GM12878 (cell line): ENCODE measurements at regions not wholly inside any gene's neighbourhood (a gene's known extent, or its start where the extent isn't known, plus 50 kb on each side); places are given as distances from the start of the nearest gene placed in this dataset.

Experiments used
- ATAC-seq: fragments of 200-7000 bp; cut with Tn5 transposase; 3 replicates; pipeline ENCODE4 v1.9.1; 2020; ENCODE audit warnings: mild to moderate bottlenecking, moderate library complexity
- BruUV-seq: library from RNA; stranded (reverse); fragments of 400-500 nt; replicated peaks from 2 replicates; lab custom pipeline; 2021; lab: Mats Ljungman, UMichigan
- CTCF ChIA-PET: fragments of 300-600 bp; sonication (Branson Sonifier 250); formaldehyde crosslinking; extraction: SDS; loops from one replicate; lab custom pipeline; 2021; ENCODE audit warnings: inconsistent platforms; lab: Yijun Ruan, JAX
- POLR2A ChIA-PET: fragments of 350-600 bp; formaldehyde crosslinking; extraction: SDS; loops from one replicate; lab custom pipeline; 2021; ENCODE audit warnings: inconsistent platforms; lab: Charles Lee
- RAD21 ChIA-PET: fragments of 300-600 bp; sonication (Branson Sonifier 250); formaldehyde crosslinking; loops from one replicate; lab custom pipeline; 2023; ENCODE audit warnings: antibody characterized with exemption; ENCODE audit not compliant: unreplicated experiment; lab: Charles Lee
- SMC1A ChIA-PET: fragments of 300-600 bp; sonication (Branson Sonifier 250); formaldehyde crosslinking; loops from one replicate; lab custom pipeline; 2023; ENCODE audit not compliant: unreplicated experiment, uncharacterized antibody; lab: Charles Lee
- DNase-seq: peaks from one replicate; pipeline ENCODE4 v3.0.0-alpha.2; 2011; ENCODE audit warnings: low read depth, low spot score
- FAIRE-seq: peaks from 3 replicates; lab custom pipeline; 2011; peaks lifted over from hg19 to GRCh38; lab: Jason Lieb, UNC
- H2AFZ ChIP-seq: 2 replicates; pipeline ENCODE4 v1.6.0; 2011; ENCODE audit warnings: low read depth, low read length, control low read depth; ENCODE audit not compliant: control insufficient read depth
- H3K27ac ChIP-seq: 2 replicates; pipeline ENCODE4 v1.5.1; 2011; ENCODE audit warnings: control low read depth; ENCODE audit not compliant: control insufficient read depth, insufficient read depth
- H3K27me3 ChIP-seq, 2 experiments: replicated peaks in 1 of 2; 2 replicates each; pipeline versions ENCODE4 v1.6.0 to v1.6.1; 2011; ENCODE audit warnings: low read length in 1 of 2; ENCODE audit not compliant: control insufficient read depth in 2 of 2, insufficient read depth in 2 of 2
- H3K36me3 ChIP-seq, 2 experiments: 2 replicates each; pipeline ENCODE4 v1.5.1; 2011; ENCODE audit warnings: low read length in 1 of 2; ENCODE audit not compliant: control insufficient read depth in 2 of 2, insufficient read depth in 2 of 2
- H3K4me1 ChIP-seq: 2 replicates; pipeline ENCODE4 v1.6.1; 2011; ENCODE audit warnings: mild to moderate bottlenecking, low read length, moderate library complexity, mixed read lengths; ENCODE audit not compliant: control insufficient read depth, insufficient read depth
- H3K4me2 ChIP-seq: 2 replicates; pipeline ENCODE4 v1.6.0; 2011; ENCODE audit warnings: control low read depth; ENCODE audit not compliant: control insufficient read depth, insufficient read depth
- H3K4me3 ChIP-seq: fragments of 200-600 bp; sonication (generic); 2 replicates; pipeline ENCODE4 v1.5.1; 2016
- H3K79me2 ChIP-seq: 2 replicates; pipeline ENCODE4 v1.6.0; 2011; ENCODE audit warnings: low read length; ENCODE audit not compliant: control insufficient read depth, insufficient read depth
- H3K9ac ChIP-seq: 2 replicates; pipeline ENCODE4 v1.8.0; 2011; ENCODE audit warnings: low read length, control low read depth, mixed read lengths; ENCODE audit not compliant: control insufficient read depth, insufficient read depth
- H3K9me3 ChIP-seq: replicated peaks from 3 replicates; pipeline ENCODE4 v1.5.1; 2011; ENCODE audit warnings: mild to moderate bottlenecking, low read length; ENCODE audit not compliant: control insufficient read depth, insufficient read depth
- H4K20me1 ChIP-seq: 2 replicates; pipeline ENCODE4 v1.6.0; 2011; ENCODE audit not compliant: control insufficient read depth, insufficient read depth
- CEBPZ ChIP-seq: fragments of 150-350 bp; IDR thresholded peaks from 2 replicates; pipeline ENCODE4 v1.6.1; 2016; ENCODE audit warnings: low read depth, low read length
- E2F8 ChIP-seq: fragments of 450-650 bp; IDR thresholded peaks from 2 replicates; pipeline ENCODE4 v1.6.1; 2018; ENCODE audit warnings: mild to moderate bottlenecking, low read depth, moderate library complexity; ENCODE audit not compliant: partially characterized antibody
- E4F1 ChIP-seq: fragments of 450-650 bp; IDR thresholded peaks from 2 replicates; pipeline ENCODE4 v1.6.1; 2018; ENCODE audit warnings: borderline replicate concordance, mild to moderate bottlenecking; ENCODE audit not compliant: partially characterized antibody
- EED ChIP-seq: sonication (generic); IDR thresholded peaks from 2 replicates; pipeline ENCODE4 v1.6.1; 2016; ENCODE audit warnings: antibody characterized with exemption, low read depth
- NR2C2 ChIP-seq: IDR thresholded peaks from 2 replicates; pipeline ENCODE4 v1.6.1; 2011; ENCODE audit warnings: borderline replicate concordance, low read depth; ENCODE audit not compliant: control insufficient read depth, insufficient read length
- PML ChIP-seq: IDR thresholded peaks from 2 replicates; pipeline ENCODE4 v1.6.1; 2012; ENCODE audit warnings: low read length, inconsistent platforms
- POLR2A ChIP-seq: IDR thresholded peaks from 2 replicates; pipeline ENCODE4 v1.6.1; 2011; ENCODE audit warnings: low read depth, mild to moderate bottlenecking, low read length
- RB1 ChIP-seq: fragments of 450-650 bp; formaldehyde crosslinking; IDR thresholded peaks from 2 replicates; pipeline ENCODE4 v1.6.1; 2017; ENCODE audit warnings: mild to moderate bottlenecking, borderline replicate concordance
- RBBP5 ChIP-seq: fragments of 200-600 bp; sonication (generic); conservative IDR thresholded peaks from 2 replicates; pipeline ENCODE4 v1.6.1; 2016
- SMC3 ChIP-seq: IDR thresholded peaks from 2 replicates; pipeline ENCODE4 v1.6.1; 2011; ENCODE audit warnings: low read length, improper control_type of control experiment, borderline replicate concordance
- ZNF217 ChIP-seq: fragments of 450-650 bp; IDR thresholded peaks from 2 replicates; pipeline ENCODE4 v1.6.1; 2017; ENCODE audit warnings: antibody characterized with exemption, mild to moderate bottlenecking
- WGBS: methylation state at CpG from one replicate; pipeline ENCODE4 v1.1.6; 2016; ENCODE audit warnings: low lambda C conversion rate; ENCODE audit not compliant: insufficient replicate concordance, insufficient coverage; ENCODE audit errors: missing lambda C conversion rate; 5-methylcytosine and 5-hydroxymethylcytosine counted together
- in situ Hi-C: fragments of 300-500 bp; cut with MboI; formaldehyde crosslinking; loops from 9 replicates; pipeline ENCODE4 v1.14.3; 2018; ENCODE audit warnings: mixed read lengths
- intact Hi-C: fragments of 100-400 bp; cut with micrococcal nuclease; formaldehyde crosslinking; loops from one replicate; pipeline ENCODE4 v1.14.2; 2022; ENCODE audit not compliant: unreplicated experiment

- no peaks in the 10 kb centered on the region for H3K4me1 ChIP-seq
- no peak for ATAC-seq
- CTCF ChIA-PET: interaction anchor here (1.2 to 1.3 kb wide), 2 partner anchors 18 to 33 kb away, joined by 3 to 4 read pairs; no protein-coding TSS in a partner anchor
- no peak for DNase-seq
- no TSS peak for BruUV-seq
- no peak overlapping the region for H2AFZ ChIP-seq
- no peak overlapping the region for H3K9ac ChIP-seq
- in situ Hi-C loops: no loop called here
- H3K4me3 ChIP-seq: no peak overlapping the region
- no peak for FAIRE-seq
- POLR2A ChIA-PET: no interaction called here
- SMC1A ChIA-PET: no interaction called here
- intact Hi-C loops: no loop called here
- 73% methylated on average over 30 of the region's 30 CpGs for WGBS
- H3K27me3 ChIP-seq: peaks cover 0 to under 1% of the 10 kb centered on the region in 2 experiments; a peak in 2 of 4 replicates
- H3K4me2 ChIP-seq: no peak overlapping the region
- H3K36me3 ChIP-seq: no peaks in the 10 kb centered on the region
- H3K9me3 ChIP-seq: no peaks in the 10 kb centered on the region
- no peaks in the 10 kb centered on the region for H3K79me2 ChIP-seq
- TF ChIP-seq E2F8 (no peak), POLR2A (no peak), RBBP5 (no peak), CEBPZ (no peak), PML (no peak), E4F1 (no peak), EED (no peak), RB1 (no peak), ZNF217 (no peak), NR2C2 (no peak), SMC3 (no peak)
- no peaks in the 10 kb centered on the region for H4K20me1 ChIP-seq
- RAD21 ChIA-PET: no interaction called here
- no peak overlapping the region for H3K27ac ChIP-seq
Measured at GRCh38 chr16:85401917-85402766, 211.0 kb upstream of the GSE1 start.
